Left lobe of liver (tissue), 2 donors: ENCODE measurements at regions not wholly inside any gene's neighbourhood (a gene's known extent, or its start where the extent isn't known, plus 50 kb on each side); places are given as distances from the start of the nearest gene placed in this dataset.
"Not testable (repeated sequence)": the region's sequence is repeated elsewhere in the genome, so short reads cannot be mapped to it uniquely, and the experiment has no call there.

Experiments
- ATAC-seq: fragments of 200-7000 bp; cut with Tn5 transposase; one replicate; pipeline ENCODE4 v1.9.1; 2020; ENCODE audit warnings: mild to moderate bottlenecking, moderate library complexity
- DNase-seq: peaks from one replicate; pipeline ENCODE4 v3.0.0-alpha.2; 2020; ENCODE audit warnings: low spot score
- donor health status: DM: no; HTN: no; CAD: no; lungs with moderate emphysema.
- donor health status: DM: no; HTN: yes; CAD: no.

DNA sequence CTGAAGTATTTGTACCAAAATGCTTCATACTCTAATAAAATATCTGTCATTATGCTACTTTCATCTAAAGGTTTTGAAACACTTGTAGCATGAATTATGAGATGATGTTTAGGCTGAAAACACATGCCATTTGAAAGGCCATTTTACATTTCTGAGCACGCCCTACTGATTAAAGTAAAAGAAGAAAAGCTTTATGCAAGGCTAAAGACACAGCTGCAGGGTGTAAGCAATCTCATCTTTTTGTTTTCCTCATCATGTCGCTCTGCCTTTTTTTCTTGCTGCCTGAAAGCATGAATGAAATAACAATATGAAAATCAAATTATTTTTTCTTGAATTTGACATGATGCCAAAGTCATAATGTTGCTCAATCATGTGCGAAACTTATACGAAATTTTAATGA lies 148.6 kb upstream of the ARG1 start:
- no peak for ATAC-seq
- DNase-seq, result no peak

DNA sequence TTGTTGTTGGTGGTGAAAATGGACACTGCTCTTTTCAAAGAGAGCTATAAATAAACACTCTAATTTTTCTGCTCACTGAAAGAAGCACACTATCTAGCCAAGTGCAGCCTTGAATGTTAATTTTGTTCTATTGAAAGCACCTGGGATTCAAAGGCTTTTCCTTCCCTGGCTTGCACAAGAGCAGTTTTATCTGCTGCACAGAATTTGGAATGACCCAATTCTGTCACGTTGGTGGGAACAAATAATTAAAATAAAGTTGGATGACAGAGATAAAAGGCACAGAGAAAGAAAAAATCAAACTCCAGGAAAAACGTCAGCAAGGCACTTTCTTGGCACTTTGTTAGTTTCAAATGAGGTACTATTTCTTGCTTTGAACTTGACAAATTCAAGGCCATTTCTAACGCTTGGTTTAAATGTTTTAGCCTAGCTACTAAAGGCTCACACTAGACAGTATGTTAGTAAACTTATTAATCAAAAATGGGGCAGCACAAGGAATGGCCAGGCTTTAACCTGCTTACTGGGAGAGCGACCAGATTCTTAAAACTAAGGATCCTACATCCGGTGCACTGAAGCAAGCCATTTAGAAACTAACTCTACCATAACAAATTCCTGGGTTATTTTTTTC lies 145.5 kb upstream of the ARG1 start:
- DNase-seq (no peak), ATAC-seq (no peak)

DNA sequence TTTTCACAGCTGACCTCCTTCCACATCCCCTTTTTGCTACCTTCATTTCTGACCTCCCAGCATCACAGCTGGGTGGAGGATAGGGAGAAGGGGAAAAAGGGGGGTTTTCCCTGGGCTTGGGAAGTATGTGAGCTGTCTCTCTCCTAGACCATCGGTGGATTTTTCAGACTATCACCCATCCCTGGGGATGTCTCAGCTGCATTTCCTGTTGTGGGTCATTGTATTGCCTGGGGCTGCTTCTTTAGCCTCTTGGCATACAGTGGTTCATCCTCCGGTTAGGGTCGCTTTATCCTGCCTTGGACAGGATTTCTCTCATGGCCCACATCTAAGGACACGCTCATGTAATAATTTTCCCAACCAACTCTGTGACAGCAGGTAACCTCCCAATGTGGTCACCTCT lies 142.5 kb upstream of the ARG1 start:
- no peak for ATAC-seq
- DNase-seq, result no peak

DNA sequence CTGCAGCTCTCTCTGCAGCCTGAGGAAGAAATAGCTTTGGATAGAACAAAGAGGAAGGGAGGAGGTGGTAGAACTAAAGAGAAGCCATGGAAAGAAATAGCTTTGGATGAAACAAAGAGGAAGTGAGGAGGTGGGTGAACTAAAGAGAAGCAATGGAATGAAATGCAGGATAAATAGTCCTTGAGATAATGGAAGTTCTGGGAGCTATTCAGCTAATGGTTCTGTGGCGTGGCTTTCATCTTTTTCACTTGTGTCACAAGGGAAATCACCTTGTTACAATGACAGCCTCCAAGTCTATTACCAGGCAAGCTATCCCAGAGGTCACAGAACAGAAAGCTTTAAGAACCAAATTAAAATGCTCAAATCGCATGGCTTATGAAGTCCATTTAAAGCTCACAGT lies 141.3 kb upstream of the ARG1 start:
- ATAC-seq (no peak), DNase-seq (no peak)

DNA sequence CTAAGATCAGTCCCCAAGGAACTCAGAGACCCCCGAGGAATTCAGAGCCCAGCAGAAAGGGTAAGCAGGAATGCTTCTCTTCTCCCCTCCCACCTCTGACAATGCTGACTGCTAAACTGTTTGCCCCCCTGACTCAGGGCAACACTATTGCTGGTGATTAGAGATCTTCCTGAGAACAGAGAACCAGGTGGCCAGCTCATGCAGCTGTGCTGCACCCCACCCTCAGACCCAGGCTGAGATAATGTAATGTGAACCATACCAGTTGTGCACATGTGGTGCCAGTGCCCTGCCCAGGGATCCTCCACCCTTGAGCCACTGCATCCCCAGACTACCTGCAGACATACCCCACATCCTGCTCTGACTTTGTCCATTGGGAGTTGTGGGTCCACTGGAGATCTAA lies 139.1 kb upstream of the ARG1 start:
- ATAC-seq (no peak), DNase-seq (no peak)

DNA sequence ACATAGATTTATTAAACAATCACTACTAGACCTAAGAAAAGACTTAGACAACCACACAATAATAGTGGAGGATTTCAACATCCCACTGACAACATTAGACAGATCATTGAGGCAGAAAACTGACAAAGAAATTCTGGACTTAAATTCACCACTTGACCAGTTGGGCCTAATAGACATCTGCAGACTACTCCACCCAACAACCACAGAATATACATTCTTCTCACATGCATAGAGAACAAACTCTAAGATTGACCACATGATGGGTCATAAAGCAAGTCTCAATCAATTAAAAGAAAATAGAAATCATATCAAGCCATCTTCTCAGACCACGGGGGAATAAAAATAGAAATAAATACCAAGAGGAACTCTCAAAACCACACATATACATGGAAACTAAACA lies 136.7 kb upstream of the ARG1 start:
- ATAC-seq, result no peak
- no peak for DNase-seq

DNA sequence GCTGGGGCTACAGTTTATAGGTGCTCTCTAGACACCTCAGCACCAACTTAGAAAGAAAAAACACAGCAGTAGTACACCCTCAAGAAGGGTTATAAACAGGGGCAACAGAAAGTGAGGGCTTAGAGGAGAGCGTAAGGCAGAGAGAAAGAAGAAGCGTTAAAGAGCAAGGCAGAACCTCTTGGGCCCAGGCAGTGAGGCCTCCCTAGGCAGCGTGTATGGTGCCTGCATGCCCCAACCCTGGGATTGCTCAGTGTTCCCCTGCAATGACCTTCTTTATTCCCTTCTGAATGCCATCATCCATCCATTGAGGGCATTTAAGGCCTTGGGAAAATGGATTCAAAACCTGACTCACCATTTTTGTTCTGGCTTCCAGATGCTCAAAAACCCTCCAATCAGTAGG lies 130.0 kb upstream of the ARG1 start:
- DNase-seq (no peak), ATAC-seq (no peak)

DNA sequence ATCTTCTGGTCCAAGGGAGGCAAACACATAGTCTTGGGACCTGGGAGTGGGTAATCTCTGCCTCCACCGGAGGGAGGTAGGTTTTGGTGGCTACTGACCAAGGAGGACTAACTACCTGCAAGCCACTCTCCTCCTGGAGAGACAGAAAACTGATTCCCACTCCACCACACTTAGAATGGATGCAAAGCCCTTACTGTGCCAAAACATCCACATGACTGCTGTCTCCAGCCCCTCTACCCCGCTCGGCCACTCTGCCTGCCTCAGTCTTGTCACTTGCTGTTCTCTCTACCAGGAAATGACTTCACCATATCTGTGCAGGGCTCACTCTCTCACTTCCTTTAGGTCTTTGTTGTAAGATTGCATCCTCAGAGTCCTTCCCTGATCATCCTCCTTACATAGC lies 129.5 kb upstream of the ARG1 start:
- no peak for DNase-seq
- no peak for ATAC-seq

DNA sequence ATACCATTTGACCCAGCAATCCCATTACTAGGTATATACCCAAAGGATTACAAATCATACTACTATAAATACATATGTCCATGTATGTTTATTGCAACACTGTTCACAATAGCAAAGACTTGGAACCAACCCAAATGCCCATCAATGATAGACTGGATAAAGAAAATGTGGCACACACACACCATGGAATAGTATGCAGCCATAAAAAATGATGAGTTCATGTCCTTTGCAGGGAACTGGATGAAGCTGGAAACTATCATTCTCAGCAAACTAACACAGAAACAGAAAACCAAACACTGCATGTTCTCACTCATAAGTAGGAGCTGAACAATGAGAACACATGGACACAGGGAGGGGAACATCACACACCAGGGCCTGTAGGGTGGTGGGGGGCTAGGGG lies 127.7 kb upstream of the ARG1 start:
- not testable (repeated sequence) for ATAC-seq, DNase-seq

DNA sequence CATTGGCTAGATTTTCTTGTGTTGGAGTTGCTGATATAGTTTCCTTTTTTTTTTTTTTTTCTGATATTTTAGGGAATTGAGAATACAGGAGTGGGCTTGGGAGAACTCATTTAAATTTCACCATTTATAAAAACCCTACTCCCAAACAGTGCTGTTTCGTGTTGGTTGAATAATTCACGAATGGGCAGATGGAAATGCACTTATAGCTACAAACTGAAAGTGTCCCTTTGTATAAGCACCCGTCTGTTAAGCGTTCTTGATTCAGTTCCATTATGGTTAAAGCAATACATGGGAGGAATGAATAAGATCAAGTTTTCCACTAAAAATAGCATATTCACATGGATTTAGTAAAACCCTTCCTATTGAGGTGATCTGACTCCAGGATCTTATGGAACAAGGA lies 122.2 kb upstream of the ARG1 start:
- ATAC-seq (no peak), DNase-seq (no peak)

DNA sequence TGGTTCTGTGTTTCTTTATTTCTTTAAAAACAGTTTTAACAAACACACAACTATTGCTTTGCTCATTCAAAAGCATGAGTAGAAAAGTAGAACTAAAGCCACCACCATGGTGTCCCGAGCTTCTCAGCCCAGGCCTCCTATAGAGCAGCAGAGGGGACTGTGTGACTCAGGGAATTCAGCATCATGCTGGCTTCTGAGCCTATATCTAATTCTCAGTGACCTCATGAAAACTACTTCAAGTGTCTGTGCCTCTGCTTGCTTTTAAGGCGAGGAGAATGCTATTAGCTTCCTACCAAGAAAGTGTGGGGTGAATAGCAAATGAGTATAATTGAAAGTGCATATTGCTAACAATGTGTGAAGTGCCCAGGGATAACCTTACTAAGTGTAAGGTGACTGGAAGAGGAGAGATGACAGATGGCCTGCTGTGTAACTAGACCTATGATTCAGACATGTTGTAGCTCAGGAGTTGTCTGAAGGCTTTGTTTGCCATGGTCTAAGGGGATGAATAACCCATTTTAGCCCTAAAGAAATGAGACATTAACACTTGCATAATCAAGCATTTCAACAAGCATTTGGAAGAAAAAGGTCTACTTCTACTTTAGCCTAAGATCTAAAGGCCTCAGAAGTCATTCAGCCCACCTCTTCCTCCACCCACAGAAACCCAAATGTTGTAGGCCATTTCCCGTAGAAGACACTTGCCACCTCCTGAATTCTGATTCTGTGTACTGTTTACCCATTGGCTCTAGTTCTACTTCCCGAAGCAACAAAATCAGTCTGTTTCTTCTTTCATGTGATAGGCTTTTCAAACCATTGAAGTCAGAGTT lies 121.5 kb upstream of the ARG1 start:
- ATAC-seq (no peak), DNase-seq (no peak)

DNA sequence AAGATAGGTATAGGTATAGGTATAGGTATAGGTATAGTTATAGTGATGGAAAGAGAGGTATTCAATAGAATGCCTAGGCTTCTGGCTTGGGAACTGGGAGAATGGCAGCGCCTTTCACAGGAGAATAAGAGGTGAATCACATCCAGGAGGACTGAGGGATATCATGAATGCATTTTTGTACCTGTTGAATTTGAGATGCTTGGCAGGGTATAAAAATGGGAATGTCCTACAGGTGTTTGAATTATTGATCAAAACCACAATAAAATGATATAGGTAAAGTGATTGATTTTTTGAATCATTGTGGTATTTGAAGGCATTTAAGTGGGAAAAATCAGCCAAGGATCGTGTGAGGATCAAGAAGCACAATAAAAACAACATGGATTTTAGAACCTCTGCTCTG lies 119.2 kb upstream of the ARG1 start:
- DNase-seq, result no peak
- no peak for ATAC-seq

DNA sequence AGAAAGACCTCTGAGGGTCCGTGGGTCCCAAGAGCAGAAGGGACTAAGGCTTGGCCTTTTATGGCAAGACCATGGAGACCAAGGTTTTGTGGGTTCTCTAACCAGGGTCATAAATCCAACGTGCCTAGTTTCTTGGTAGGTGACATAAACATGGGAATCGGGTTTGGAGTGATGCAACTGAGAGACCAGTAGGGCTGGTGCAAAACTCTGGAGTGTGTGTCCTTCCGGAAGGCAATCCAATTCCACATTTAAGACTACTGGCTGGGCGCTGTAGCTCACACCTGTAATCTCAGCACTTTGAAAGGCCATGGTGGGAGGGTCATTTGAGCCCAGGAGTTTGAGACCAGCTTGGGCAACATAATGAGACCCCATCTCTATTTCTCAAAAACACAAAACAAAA lies 116.5 kb upstream of the ARG1 start:
- ATAC-seq (no peak), DNase-seq (no peak)

DNA sequence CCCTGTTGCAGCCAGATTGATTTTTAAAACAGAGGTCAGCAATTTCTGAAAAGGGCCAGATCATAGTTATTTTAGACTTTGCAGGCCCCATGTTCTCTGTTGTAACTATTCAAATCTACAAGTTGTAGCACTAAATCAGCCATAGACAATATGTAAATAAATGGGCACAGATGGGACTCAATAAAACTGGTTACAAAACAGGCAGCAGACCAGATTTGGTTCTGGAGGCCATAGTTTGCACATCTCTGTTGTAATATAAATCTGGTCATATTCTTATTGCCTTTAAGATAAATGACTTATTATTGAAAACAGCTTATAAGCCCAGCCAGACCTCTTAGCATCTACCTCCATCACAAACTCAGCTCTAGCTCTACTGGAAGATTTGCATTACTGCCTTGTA lies 114.0 kb upstream of the ARG1 start:
- DNase-seq (no peak), ATAC-seq (no peak)

DNA sequence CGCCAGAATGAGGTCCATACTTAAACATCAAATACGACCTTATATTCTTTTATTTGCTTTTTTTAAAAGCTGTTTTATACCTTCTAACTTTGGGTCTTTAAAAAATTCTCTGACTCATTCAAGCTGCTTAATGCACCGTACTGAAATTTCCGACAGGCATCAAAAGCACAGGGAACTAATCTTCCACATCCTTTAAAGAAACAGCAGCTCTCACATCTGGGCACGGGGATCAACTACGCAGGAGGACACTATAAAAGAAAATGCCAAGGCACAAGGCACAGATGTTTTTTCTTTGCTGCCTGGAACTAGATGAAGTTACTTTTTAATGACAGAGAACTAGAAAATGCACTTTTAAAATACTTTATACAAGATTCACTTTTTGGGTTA lies 112.4 kb upstream of the ARG1 start:
- DNase-seq, result no peak
- ATAC-seq, result no peak

DNA sequence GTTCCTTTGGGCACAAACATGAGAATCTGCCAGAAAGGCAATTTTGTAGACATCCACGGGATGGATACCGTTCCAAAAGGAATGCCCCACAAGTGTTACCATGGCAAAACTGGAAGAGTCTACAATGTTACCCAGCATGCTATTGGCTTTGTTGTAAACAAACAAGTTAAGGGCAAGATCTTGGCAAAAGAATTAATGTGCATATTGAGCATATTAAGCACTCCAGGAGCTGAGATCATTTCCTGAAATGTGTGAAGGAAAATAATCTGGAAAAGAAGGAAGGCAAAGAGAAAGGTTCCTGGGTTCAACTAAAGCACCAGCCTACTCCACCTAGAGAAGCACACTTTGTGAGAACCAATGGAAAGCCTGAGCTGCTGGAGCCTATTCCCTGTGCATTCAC lies 103.9 kb upstream of the ARG1 start:
- ATAC-seq (no peak), DNase-seq (no peak)

DNA sequence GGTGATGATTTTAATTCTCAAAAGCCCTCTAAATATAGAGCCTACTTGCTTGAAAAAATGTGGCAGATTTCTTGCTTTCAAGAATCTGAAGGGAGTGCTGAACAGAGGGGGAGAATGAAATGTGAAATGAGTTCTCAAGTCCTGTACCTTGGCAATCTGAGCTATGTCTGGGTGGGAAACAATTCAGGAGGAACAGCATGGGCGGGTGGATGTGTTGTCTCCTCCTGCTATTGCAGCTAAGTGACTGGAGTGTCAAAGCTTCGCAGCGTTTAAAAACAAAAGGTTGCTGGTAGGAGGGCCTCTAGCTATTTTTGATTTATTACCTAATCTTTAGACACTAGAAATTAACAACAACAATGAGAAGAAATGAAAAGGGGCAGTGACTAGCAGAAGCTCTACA lies 102.5 kb upstream of the ARG1 start:
- ATAC-seq (no peak), DNase-seq (no peak)

DNA sequence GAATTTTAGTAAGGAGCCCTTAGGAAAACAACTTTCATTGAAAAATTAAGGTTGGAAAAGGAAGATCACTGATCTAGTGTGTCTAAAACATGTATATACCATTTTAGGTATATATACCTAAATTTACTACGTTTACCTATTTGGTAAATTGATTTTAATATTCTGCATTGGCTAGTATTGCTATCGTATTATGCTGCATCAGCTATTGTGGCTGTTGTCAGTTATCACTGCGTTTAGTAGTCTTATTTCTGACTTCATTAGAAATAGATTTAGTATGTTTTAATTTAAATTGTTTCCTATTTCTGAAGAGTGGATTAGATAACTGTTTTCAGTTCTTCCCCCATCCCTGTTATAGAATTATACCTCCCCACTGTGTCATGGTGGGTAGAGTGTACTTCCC lies 101.7 kb upstream of the ARG1 start:
- DNase-seq (no peak), ATAC-seq (no peak)

DNA sequence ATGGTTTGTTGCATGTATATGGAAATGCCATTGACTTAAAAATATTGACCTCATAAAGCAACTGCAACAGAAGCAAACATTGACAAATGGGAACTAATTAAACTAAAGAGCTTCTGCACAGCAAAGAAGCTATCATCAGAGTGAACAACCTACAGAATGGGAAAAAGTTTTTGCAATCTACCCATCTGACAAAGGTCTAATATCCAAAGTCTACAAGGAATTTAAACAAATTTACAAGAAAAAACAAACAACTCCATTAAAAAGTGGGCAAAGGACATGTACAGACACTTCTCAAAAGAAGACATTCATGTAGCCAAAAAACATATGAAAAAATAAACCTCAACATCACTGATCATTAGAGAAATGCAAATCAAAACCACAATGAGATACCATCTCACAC lies 99.7 kb upstream of the ARG1 start:
- ATAC-seq, result not testable (repeated sequence)

DNA sequence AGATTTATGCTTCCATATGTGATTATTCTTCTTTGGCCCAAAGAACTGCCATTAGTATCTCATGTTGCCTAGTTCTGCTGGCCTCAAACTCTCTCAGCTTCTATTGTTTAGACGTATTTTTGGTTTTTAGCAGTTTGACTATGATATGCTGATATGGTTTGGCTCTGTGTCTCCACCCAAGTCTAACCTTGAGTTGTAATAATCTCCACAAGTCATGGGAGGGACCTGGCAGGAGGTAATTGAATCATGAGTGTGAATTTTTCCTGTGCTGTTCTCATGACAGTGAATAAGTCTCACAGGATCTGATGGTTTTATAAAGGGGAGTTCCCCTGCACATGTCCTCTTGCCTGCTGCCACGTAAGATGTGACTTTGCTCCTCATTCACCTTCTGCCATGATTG lies 96.7 kb upstream of the ARG1 start:
- no peak for ATAC-seq
- DNase-seq, result no peak

More for the DNA sequence above, 99.7 kb upstream of the ARG1 start:
- not testable (repeated sequence) for DNase-seq

DNA sequence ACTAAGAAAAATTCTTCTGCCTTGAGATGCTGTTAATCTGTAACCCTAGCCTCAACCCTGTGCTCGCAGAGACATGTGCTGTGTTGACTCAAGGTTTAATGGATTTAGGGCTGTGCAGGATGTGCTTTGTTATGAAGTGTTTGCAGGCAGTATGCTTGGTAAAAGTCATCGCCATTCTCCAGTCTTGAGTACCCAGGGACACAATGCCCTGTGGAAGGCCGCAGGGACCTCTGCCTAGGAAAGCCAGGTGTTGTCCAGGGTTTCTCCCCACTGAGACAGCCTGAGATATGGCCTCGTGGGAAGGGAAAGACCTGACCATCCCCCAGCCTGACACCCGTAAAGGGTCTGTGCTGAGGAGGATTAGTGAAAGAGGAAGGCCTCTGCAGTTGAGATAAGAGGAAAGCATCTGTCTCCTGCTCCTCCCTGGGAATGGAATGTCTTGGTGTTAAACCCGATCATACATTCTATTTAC lies 94.2 kb upstream of the ARG1 start:
- DNase-seq, ATAC-seq: not testable (repeated sequence)

DNA sequence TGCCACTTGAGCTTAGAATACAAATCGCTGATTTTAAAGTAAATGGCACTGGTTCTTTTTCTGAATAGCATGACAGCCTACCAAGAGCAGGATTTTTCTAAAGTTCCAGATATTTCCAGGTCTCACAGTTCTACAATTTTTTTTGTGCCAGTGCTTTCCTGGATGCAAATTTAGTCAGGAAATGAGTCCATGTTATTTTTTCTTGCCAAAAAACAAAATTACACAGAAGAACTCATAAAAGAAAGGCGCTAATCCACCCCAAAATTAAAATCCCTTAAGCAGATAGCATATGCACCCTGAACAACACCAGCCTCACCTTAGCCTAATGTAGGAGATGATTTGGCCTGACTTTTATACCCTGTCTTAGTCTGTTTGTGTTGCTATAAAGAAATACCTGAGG lies 86.4 kb upstream of the ARG1 start:
- DNase-seq, result no peak
- ATAC-seq, result no peak

DNA sequence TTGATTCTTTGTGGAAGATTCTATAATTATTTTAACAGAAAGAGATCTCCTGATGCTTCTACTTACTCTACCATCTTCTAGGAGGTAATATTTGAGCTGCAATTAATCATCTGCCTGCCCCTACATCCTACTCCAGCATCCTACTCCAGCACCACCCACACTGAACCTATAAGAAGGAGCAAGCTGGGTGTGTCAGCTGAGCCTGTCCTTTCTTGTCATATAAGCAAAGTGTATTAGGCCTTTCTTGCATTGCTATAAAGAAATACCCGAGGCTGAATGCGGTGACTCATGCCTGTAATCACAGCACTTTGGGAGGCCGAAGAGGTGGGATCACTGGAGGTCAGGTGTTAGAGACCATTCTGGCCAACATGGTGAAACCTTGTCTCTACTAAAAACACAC lies 84.2 kb upstream of the ARG1 start:
- ATAC-seq, result no peak
- DNase-seq, result no peak
